H1 (cell line): ENCODE measurements at regions not wholly inside any gene's neighbourhood (a gene's known extent, or its start where the extent isn't known, plus 50 kb on each side); places are given as distances from the start of the nearest gene placed in this dataset.

Experiments used
- BCL11A ChIP-seq, 2 experiments: IDR thresholded peaks; one replicate each; pipeline ENCODE4 v1.6.1; 2011; ENCODE audit warnings: low read depth in 2 of 2, low read length in 2 of 2, mild to moderate bottlenecking in 2 of 2
- CEBPB ChIP-seq: IDR thresholded peaks from 2 replicates; pipeline ENCODE4 v1.6.1; 2012; ENCODE audit warnings: low read depth, low read length
- FOSL1 ChIP-seq: IDR thresholded peaks from 2 replicates; pipeline ENCODE4 v1.6.1; 2011; ENCODE audit warnings: mild to moderate bottlenecking, low read depth, low read length, moderate library complexity; ENCODE audit not compliant: insufficient read depth

- TF ChIP-seq BCL11A (IDR thresholded peaks at IDR 0.05; ENCODE audit: low read depth in 2 of 2, low read length in 2 of 2) = no peak
- no peak for TF ChIP-seq CEBPB
- TF ChIP-seq FOSL1 = no peak
Measured at GRCh38 chr3:43917361-43917760, 226.6 kb downstream of the ABHD5 start (continued).
